Liver (tissue), 3 donors: ENCODE measurements at regions not wholly inside any gene's neighbourhood (a gene's known extent, or its start where the extent isn't known, plus 50 kb on each side); places are given as distances from the start of the nearest gene placed in this dataset.
A peak's percentile ranks its signal among the peaks of the same experiment; 100 is the strongest.

Source experiments
- CTCF ChIP-seq: fragments of 150-350 bp; IDR thresholded peaks from 2 replicates; pipeline ENCODE4 v1.5.1; 2017; ENCODE audit warnings: improper control_type of control experiment, low read depth, low read length; ENCODE audit not compliant: missing input control
- JUND ChIP-seq, 2 donors: IDR thresholded peaks; 2 replicates each; pipeline ENCODE4 v1.6.1; 2016; ENCODE audit warnings: antibody characterized with exemption in 2 of 2
- MAX ChIP-seq: IDR thresholded peaks from 2 replicates; pipeline ENCODE4 v1.6.1; 2016; ENCODE audit warnings: antibody characterized with exemption
- TAF1 ChIP-seq: conservative IDR thresholded peaks from 2 replicates; pipeline ENCODE4 v1.6.1; 2016; ENCODE audit warnings: antibody characterized with exemption, mild to moderate bottlenecking
- TF ChIP-seq, protein P1 (sequence below): IDR thresholded peaks from 2 replicates; pipeline ENCODE4 v1.6.1; 2016; ENCODE audit warnings: antibody characterized with exemption
- donor health status: healthy.
- donor health status: healthy.

DNA sequence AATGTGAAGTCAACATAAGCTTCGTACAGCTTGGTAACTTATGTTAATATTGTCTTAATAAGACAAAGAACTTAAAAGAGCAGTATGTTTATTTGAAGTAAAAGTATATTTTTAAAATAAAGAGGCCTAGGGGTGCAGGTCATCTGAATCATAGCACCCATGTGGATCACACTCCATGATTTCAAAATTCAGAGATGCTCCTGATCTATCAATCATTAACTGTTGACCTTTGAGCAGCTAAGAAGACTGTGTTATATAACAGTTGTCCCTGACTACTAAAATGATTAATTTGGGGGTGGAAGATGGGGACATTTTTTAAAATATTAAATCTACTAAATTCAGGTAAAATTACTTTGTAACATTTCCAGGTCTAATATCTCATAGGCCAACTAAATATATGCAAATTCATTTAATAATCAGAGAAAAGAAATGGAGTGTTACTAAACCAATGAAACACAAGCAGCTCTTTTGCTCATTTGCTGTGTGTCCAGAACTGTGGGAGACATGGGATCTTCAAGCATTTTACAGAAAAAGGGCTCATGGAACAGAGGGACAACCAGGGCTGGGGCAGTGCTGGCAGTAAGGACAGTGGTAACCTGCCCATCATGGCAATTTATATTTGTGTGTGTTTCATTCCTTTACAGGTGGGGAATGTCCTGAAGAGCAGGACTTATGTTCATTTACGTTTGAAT is 120.7 kb upstream of the PCED1B start:
- TF ChIP-seq CTCF (no peak), TAF1 (no peak), JUND (IDR thresholded peaks at IDR 0.05) (peak in 1 of 2 donors; percentile 63), MAX (peak; percentile 83)
- TF ChIP-seq, protein P1, sequence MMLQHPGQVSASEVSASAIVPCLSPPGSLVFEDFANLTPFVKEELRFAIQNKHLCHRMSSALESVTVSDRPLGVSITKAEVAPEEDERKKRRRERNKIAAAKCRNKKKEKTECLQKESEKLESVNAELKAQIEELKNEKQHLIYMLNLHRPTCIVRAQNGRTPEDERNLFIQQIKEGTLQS, result no peak
